Neutrophil (primary cell): ENCODE measurements at regions not wholly inside any gene's neighbourhood (a gene's known extent, or its start where the extent isn't known, plus 50 kb on each side); places are given as distances from the start of the nearest gene placed in this dataset.

Source experiments
- H3K27ac ChIP-seq: fragments of 200-600 bp; sonication (generic); 2 replicates; pipeline ENCODE4 v1.5.1; 2016; ENCODE audit warnings: mild to moderate bottlenecking, moderate library complexity
- H3K27me3 ChIP-seq: fragments of 200-600 bp; sonication (generic); 2 replicates; pipeline ENCODE4 v1.6.0; 2016; ENCODE audit warnings: mild to moderate bottlenecking
- H3K36me3 ChIP-seq: fragments of 200-600 bp; sonication (generic); 2 replicates; pipeline ENCODE4 v1.5.1; 2017
- H3K4me1 ChIP-seq, 2 experiments: fragments of 200-600 bp in 1 of 2; sonication (generic) in 1 of 2; 1 replicate in 1 of 2; 2 replicates in 1 of 2; pipeline versions ENCODE4 v1.5.1 to v1.6.1; 2013 to 2016; ENCODE audit warnings: low read depth in 1 of 2, low read length in 1 of 2, mild to moderate bottlenecking in 1 of 2, moderate library complexity in 1 of 2; ENCODE audit not compliant: control insufficient read depth in 1 of 2, insufficient read depth in 1 of 2
- H3K4me3 ChIP-seq, 2 experiments: fragments of 200-600 bp in 1 of 2; sonication (generic) in 1 of 2; 1 replicate in 1 of 2; 2 replicates in 1 of 2; pipeline ENCODE4 v1.5.1; 2013 to 2016; ENCODE audit warnings: low read depth in 1 of 2, low read length in 1 of 2, mild to moderate bottlenecking in 1 of 2, moderate library complexity in 1 of 2
- H3K9me3 ChIP-seq: fragments of 200-600 bp; sonication (generic); 2 replicates; pipeline ENCODE4 v1.5.1; 2016
- TF ChIP-seq, protein P1 (sequence below): fragments of 200-600 bp; sonication (generic); IDR thresholded peaks from 2 replicates; pipeline ENCODE4 v1.5.1; 2016; ENCODE audit warnings: antibody characterized with exemption

DNA sequence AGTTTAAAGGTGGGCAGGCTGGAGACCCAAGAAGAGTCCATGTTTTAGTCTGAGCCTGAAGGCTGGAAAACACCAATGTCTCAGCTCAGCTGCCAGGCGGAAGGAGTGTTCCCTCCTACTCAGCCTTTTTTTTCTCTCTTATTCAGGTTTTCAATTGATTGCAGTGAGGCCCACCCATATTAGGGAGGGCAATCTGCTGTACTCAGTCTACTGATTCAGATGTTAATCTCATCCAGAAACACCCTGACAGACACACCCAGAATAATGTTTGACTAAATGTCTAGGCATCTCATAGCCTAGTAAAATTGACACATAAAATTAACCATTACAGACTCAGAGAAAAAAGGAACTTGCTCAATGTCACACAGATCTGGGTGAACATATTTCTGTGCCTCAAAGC is 347.1 kb downstream of the GBA3 start:
- Histone ChIP-seq H3K27me3 (no peaks in the 10 kb centered on the region), H3K36me3 (no peaks in the 10 kb centered on the region), H3K4me3 (no peak overlapping the region), H3K4me1 (no peaks in the 10 kb centered on the region), H3K9me3 (no peaks in the 10 kb centered on the region), H3K27ac (no peak overlapping the region)
- TF ChIP-seq, protein P1, sequence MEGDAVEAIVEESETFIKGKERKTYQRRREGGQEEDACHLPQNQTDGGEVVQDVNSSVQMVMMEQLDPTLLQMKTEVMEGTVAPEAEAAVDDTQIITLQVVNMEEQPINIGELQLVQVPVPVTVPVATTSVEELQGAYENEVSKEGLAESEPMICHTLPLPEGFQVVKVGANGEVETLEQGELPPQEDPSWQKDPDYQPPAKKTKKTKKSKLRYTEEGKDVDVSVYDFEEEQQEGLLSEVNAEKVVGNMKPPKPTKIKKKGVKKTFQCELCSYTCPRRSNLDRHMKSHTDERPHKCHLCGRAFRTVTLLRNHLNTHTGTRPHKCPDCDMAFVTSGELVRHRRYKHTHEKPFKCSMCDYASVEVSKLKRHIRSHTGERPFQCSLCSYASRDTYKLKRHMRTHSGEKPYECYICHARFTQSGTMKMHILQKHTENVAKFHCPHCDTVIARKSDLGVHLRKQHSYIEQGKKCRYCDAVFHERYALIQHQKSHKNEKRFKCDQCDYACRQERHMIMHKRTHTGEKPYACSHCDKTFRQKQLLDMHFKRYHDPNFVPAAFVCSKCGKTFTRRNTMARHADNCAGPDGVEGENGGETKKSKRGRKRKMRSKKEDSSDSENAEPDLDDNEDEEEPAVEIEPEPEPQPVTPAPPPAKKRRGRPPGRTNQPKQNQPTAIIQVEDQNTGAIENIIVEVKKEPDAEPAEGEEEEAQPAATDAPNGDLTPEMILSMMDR = no peak

DNA sequence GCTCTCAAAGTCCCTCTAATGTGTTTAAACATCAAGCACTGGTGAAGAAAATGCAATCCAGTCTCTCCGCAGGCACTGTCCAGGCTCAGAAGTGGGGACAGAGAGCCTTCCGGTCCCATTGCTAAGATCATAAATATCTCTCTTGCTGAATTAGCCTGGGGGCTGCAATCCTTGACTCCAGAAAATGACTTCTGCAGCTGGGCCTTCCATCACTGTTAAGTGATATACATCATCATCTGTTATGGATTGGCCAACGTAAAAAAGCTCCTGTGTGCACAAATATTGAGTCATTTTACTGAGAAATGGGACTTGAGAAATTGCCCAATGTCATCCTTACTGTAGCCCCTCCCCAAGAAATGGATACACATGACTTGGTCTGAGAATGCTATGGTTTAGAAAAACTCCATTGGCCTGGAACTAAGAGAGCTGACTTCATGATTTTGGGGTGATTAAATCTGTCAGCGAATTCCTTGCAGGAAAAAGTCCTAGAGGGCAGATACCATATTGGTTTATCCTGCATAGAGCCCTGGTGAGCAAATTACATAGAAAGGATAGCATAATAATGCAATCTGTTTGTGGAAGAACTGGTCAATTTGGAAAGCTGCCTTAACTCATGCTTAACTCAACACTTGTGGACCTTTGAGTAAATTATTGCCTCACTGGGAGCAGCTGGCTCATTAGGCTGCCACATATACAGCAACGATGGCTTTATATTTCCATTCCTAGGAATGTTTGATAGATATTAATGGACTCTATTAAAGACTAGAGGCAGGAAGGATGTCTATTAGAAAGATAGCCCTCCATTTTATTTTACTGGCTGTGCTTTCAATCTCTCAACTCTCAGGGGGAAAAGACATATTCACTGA is 346.1 kb downstream of the GBA3 start:
- no peaks in the 10 kb centered on the region for H3K9me3 ChIP-seq
- H3K27me3 ChIP-seq = no peaks in the 10 kb centered on the region
- no peak overlapping the region for H3K4me3 ChIP-seq
- no peaks in the 10 kb centered on the region for H3K4me1 ChIP-seq
- TF ChIP-seq, protein P1 = no peak
- no peaks in the 10 kb centered on the region for H3K36me3 ChIP-seq
- H3K27ac ChIP-seq = no peak overlapping the region

DNA sequence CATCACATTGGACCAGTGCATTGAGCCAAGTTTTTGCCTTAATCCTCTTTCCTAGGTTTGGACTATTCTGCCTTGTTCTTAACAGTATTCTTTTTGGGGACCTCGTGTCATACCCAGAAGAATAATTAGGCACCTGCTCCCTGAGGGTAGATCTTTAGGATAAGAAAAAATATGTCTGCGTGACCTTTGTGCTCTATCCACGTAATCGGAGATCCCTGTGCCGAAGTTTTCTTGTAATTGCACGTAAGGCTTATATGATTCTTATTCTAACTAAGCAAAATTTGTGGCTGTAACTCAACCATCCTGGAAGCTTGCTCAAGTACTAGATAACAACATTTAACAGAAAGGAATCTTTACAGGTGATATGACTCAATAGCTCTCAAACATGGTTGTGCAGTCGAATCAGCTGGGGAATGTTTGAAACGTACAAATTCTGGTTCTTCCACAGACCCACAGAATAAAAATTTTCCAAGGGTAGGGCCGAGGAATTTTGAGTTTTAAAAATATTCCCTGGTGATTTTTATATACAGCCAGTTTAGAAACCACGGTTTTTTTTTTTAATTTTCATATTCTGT is 344.3 kb downstream of the GBA3 start:
- Histone ChIP-seq H3K36me3 (no peaks in the 10 kb centered on the region), H3K4me1 (no peaks in the 10 kb centered on the region), H3K27ac (no peak overlapping the region), H3K4me3 (no peak overlapping the region), H3K9me3 (no peaks in the 10 kb centered on the region), H3K27me3 (no peaks in the 10 kb centered on the region)
- TF ChIP-seq, protein P1 = no peak

DNA sequence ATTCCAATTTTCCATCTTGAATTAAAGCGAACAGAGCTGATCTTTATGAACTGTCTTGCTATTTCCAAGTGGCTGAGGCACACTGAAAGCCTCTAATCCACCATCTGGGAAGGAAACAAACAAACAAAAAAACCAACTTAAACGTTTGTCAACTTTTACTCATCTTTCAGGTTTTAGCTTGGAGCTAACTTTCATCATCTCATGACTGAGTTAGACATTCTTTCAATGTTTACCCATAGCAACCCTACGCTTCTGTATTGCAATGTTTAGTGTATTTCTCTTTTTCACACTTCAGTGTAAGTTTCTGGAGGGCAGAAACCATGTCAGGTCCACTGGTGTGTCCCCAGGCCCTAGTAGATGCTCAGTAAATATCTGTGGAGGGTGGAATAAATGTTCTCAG is 343.8 kb downstream of the GBA3 start:
- Histone ChIP-seq H3K4me1 (no peaks in the 10 kb centered on the region), H3K27me3 (no peaks in the 10 kb centered on the region), H3K27ac (no peak overlapping the region), H3K4me3 (no peak overlapping the region), H3K36me3 (no peaks in the 10 kb centered on the region), H3K9me3 (no peaks in the 10 kb centered on the region)
- TF ChIP-seq, protein P1 = no peak

DNA sequence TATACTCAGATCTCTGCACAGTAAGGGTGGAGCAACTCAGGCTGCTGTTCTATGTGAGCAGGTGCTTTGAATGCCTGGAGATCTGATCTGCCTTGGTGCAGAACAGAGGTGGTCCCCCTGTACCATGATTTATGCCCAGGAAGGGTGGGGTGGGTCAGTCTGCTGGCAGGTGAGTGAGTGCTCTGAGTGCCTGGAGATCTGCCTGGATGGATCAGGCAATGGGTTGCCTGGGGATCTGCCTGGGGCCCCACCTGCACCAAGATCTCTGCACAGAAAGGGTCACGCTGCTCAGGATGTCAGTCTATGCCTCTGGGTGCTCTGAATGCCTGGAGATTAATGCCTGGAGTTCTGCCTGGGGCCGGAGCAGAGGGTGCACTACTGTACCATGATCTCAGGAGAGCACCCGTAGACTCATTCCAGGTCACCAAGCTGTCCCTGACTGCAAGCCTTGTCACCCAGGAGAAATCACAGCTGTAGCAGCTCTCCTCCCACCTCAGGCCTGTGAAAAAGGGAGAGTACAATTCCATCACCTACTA is 342.9 kb downstream of the GBA3 start:
- H3K36me3 ChIP-seq = no peaks in the 10 kb centered on the region
- H3K4me3 ChIP-seq = no peak overlapping the region
- no peaks in the 10 kb centered on the region for H3K27me3 ChIP-seq
- H3K4me1 ChIP-seq = no peaks in the 10 kb centered on the region
- H3K9me3 ChIP-seq = no peaks in the 10 kb centered on the region
- no peak overlapping the region for H3K27ac ChIP-seq
- TF ChIP-seq, protein P1 = no peak
